NCI-H1436 treated with DMSO at 0.1 percent for 48 hours (cell line): ENCODE measurements at regions not wholly inside any gene's neighbourhood (a gene's known extent, or its start where the extent isn't known, plus 50 kb on each side); places are given as distances from the start of the nearest gene placed in this dataset.

Experiments used
- DNase-seq: peaks from one replicate; lab custom pipeline; 2025; lab: John Stamatoyannopoulos, UW

DNA sequence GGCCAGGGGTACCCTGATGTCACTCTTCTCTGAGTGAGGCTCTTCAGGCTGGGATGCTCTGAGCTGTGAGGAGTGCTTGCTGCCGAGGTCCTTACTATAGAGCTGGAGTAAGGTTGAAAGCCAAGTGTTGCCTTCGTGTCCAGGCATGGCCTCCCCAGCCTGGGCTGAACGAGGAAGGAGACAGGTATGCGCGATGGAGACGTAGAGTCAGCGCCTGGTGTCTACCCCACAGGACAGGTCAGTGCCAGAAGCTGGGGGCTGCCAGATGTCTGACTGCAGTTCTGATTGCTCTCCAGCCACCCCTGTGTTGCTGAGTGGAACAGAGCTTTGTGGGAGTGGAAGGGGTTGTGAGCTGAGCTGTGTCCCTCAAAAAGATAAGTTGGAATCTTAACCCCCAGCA lies 135.8 kb upstream of the AJAP1 start:
- no peak for DNase-seq

DNA sequence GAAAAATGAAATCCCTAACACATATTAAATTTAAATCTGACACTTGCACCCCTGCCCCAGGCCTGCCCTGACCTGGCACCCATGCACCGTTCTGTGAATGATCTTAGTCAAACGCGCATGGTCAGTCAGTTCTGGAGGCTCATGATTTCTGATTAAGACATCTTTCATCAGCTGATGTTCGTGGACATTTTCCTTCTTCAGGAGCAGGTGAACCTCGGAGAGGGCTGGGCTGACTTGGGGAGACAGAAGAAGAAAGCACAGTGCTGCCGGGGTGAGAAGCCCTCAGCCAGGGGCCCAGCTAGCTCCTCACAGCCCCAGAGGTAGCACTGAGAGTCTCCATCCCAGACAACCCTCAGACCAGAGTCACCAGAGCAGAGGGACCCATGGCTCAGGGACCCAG lies 134.5 kb upstream of the AJAP1 start:
- DNase-seq: no peak

- no peak for DNase-seq
Observed at GRCh38 chr1:4523551-4523950, 130.9 kb upstream of the AJAP1 start.

GRCh38 chr1:4526747-4527146 lies 127.7 kb upstream of the AJAP1 start:
- no peak for DNase-seq

- DNase-seq: peak; percentile 79
Observed at GRCh38 chr1:4527819-4528218, 126.6 kb upstream of the AJAP1 start.

DNA sequence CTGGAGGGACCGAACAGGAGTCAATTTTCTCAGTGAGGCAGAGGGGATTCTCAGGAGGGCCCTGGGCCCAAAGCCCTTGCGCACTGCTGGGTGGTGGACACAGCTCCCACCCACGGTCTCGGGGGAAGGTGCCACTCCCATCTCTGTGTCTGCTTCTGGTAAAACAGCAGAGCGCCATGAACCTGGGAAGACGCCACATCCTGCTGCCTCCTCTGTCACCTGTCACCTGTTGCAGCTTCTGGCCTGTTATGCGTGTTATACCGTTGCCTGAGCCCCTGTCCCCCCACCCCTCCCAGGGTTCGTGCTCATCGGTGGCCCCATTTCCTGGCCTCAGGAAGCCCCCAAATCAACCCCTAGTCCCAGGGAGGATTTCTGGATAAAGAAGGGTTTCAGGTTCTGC lies 125.8 kb upstream of the AJAP1 start:
- peak; percentile 10 for DNase-seq

DNA sequence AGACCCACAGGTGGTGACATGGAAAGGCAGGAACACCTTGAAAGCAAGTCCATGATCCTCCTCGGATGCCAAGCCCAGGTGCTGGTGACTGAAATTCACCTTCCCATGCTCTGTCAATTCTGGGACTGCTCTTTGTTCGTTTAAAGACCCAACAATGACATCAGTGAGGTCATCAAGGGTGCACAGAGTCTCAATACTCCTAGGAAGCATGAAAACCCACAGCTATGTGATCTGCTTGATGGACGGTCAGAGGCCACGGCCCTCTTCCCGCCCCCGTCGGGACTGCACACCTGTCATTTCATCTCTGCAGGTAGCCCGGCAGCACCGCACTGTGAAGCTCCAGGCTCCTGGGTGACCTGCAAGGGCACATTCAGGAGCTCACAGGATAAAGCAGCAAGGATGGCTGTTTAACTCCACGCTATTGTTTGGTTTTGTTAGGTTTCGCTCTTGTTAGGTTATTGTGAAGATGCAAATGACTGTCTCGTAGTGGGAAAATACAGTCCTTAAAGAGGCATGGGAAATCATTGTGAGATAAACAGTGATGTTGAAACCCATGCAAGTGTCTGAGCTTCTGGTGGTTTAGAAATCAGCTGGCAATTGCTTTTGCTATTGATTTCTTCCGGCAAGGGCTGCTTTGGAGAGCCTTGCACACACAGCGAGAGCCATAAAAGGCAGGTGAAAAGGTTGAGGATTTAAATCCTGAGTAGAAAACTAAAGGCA lies 124.8 kb upstream of the AJAP1 start:
- no peak for DNase-seq

- no peak for DNase-seq
Observed at GRCh38 chr1:4530166-4530785, 124.1 kb upstream of the AJAP1 start.

DNA sequence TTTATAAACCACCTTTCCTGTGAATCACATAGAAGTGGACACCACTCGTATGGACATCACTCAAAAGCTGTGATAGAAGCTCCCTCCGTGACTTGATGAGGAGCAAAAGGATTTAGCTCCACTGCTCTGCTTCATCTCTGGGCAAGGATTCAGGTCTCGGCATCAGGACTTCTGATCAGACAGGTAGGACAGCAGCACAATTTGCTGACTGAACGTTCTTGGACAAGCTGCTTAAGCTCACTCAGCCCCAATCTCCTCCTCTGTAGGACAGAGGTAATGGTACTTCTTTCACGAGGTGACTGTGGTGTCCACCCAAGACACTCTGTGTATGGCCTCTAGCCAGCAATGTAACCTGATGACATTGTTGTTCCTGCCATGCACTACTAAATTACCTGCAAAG lies 122.6 kb upstream of the AJAP1 start:
- DNase-seq: no peak

DNA sequence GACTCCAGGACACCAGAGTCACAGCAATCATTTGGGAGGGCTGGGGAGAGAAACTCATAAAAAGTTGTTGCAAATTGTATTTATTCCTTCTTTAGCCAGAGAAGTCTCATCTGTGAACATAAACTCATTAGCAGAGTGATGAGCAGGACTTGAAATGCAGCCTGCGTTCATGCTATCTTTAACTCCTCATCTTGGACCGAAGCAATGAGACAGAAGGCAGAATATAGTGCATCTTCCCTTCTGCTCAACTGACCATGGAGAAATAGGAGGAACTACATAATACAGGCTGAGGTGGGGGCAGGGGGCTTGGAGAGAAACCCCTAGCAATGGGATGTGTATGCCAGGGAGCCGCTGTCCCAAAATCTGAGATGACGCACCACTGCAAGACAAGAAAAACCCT lies 121.8 kb upstream of the AJAP1 start:
- DNase-seq: no peak

DNA sequence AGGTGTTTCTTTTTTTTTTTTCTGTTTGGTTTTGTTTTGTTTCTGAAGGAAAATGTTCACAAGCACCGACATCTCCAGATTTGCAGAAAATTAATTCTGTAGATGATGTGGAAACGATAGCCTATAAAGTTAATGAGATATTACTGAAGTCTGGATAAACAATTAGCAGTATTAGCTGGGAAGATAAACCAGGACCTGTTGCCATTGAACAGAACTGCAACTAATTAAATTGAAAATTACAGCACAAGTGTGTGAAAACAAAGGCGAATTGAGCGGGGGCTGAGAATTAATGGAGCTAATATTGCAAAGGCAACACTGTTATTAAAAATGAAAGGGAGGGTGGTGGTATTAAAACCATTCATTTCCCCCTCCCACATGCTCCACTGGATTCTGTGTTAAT lies 107.5 kb upstream of the AJAP1 start:
- no peak for DNase-seq

DNA sequence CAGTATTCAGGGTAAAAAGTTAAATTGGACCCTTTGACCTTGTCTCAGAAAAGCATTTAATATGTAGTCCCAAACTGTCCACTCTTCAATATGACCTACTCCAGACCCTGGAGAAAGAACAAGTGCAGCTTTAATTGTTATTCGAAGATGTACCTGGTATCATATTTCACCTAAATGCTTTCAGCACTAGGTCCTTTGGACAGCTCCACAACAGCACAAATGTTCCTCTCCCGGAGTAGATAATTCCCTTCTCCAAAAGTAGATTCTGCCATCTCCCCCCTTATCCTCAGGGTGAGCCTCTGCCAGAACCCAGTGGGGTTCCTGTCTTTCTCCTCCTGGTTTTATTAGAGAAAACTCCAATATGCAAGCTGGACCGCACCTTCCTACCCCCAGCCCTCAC lies 104.5 kb upstream of the AJAP1 start:
- no peak for DNase-seq

- DNase-seq: no peak
Observed at GRCh38 chr1:4550941-4551340, 103.5 kb upstream of the AJAP1 start.

- DNase-seq: no peak
Observed at GRCh38 chr1:4551706-4552105, 102.7 kb upstream of the AJAP1 start.

DNA sequence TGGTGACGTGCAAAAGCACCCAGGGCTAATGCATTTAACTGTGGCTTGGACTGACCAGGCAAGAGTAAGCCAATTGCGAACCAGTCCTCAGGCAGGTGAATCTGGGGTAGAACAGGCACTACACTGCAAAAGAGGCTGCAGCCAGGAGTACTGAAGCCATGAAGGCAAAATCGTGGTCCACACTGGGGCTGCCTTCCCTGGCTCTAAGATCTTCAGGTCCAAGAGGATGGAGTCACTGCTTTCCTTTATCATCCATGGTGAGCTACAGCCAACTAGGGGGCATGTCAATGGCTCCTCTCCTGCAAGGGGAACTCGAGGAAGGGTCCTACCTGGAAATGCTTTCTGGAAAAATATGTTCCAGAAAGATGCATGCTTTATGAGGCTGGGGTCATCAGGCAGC lies 100.6 kb upstream of the AJAP1 start:
- no peak for DNase-seq

GRCh38 chr1:4554271-4554865 lies 100.0 kb upstream of the AJAP1 start:
- DNase-seq: no peak

GRCh38 chr1:4557949-4558348 lies 96.5 kb upstream of the AJAP1 start:
- DNase-seq: no peak

DNA sequence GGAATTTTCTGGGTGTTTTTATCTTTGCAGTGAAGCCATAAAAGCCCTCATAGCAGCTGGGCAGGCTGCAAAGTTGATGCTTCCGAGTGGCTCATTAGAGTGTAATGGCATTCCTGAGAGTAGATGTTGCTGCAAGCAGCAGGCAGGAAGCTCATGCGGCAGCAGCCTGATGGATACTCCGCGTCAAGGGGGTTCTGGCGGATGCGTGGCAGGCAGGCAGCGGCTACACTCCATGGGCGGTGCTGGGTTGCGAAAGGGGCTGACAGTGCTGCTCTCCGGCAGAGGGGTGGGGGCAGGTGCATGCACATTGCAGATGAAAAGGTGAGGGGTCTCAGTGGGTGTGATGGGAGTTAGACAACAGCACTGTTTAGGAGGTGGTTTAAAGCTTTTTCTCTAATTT lies 93.2 kb upstream of the AJAP1 start:
- DNase-seq: no peak

DNA sequence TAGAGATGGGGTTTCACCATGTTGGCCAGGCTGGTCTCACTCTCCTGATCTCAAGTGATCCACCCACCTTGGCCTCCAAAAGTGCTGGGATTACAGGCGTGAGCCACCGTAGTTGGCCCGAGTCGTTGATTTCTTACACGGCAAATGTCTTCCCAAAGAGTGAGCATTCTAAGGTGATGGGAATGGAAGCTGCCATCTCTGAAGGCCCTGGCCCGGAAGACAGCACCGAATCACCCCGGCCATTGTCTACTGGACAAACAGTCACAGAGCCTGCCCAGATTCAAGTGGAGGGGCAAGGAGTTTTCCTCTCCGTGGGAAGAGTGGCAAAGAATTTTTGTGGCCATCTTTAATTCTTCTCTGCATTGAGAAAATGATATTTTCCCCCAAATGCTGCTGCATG lies 92.1 kb upstream of the AJAP1 start:
- DNase-seq: no peak

DNA sequence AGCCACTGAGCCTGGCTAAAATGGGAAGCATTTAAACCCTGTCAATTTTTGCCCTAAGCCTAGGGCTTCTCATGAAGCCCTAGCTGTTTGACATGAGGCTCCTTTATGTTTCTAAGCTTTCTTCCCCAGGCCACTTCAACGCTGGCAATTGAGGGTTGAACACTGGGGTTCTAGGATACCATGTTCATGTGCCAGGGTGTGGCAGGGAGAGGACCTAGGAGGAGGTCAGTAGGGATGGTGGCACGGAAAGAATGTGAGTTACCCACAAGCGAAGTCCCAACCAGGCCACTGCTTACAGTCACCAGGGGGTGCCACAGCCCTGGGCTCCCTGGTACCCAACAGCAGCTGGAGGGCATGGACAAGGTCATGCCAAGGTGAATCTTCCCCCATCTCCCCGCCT lies 90.8 kb upstream of the AJAP1 start:
- no peak for DNase-seq

- DNase-seq: no peak
Observed at GRCh38 chr1:4564051-4564450, 90.4 kb upstream of the AJAP1 start.

GRCh38 chr1:4565166-4565565 lies 89.2 kb upstream of the AJAP1 start:
- no peak for DNase-seq

- DNase-seq: no peak
Observed at GRCh38 chr1:4565801-4566449, 88.5 kb upstream of the AJAP1 start.
